SU-DHL-6 (cell line): ENCODE measurements at regions not wholly inside any gene's neighbourhood (a gene's known extent, or its start where the extent isn't known, plus 50 kb on each side); places are given as distances from the start of the nearest gene placed in this dataset.

ENCODE experiments used
- H2AFZ ChIP-seq: fragments of 200-600 bp; sonication (generic); 2 replicates; pipeline ENCODE4 v1.6.1; 2014; ENCODE audit warnings: low read depth, mild to moderate bottlenecking, moderate library complexity, mixed read lengths, antibody characterized with exemption, low read length; ENCODE audit not compliant: severe bottlenecking
- H3F3A ChIP-seq: fragments of 200-600 bp; shearing (Covaris generic); 2 replicates; pipeline ENCODE4 v1.6.0; 2016; ENCODE audit warnings: antibody characterized with exemption, mild to moderate bottlenecking; ENCODE audit not compliant: insufficient read depth
- H3K27ac ChIP-seq: fragments of 200-600 bp; sonication (generic); 2 replicates; pipeline ENCODE4 v1.5.1; 2016; ENCODE audit warnings: low read depth, mild to moderate bottlenecking, low read length, moderate library complexity, mixed read lengths
- H3K27me3 ChIP-seq: fragments of 200-600 bp; sonication (generic), shearing (Covaris generic); 2 replicates; pipeline ENCODE4 v1.6.0; 2014; ENCODE audit warnings: mild to moderate bottlenecking, low read length
- H3K36me3 ChIP-seq: fragments of 200-600 bp; sonication (generic); 2 replicates; pipeline ENCODE4 v1.6.1; 2014; ENCODE audit warnings: mild to moderate bottlenecking, low read length, mixed read lengths
- H3K4me2 ChIP-seq: fragments of 300-600, 200-600 bp; shearing (Covaris generic), sonication (generic); 2 replicates; pipeline ENCODE4 v1.6.0; 2014; ENCODE audit warnings: low read length, low read depth, mild to moderate bottlenecking; ENCODE audit not compliant: poor library complexity, severe bottlenecking
- H3K4me3 ChIP-seq: fragments of 200-600 bp; sonication (generic); 2 replicates; pipeline ENCODE4 v1.5.1; 2014; ENCODE audit warnings: antibody characterized with exemption, low read length, mild to moderate bottlenecking, mixed read lengths; ENCODE audit not compliant: insufficient read depth, poor library complexity, severe bottlenecking
- H3K79me2 ChIP-seq: fragments of 200-600 bp; sonication (generic); 2 replicates; pipeline ENCODE4 v1.6.1; 2014; ENCODE audit warnings: mild to moderate bottlenecking, low read length, moderate library complexity; ENCODE audit not compliant: insufficient read depth
- H3K9ac ChIP-seq: fragments of 200-600 bp; sonication (generic); 2 replicates; pipeline ENCODE4 v1.7.0; 2014; ENCODE audit warnings: mild to moderate bottlenecking, low read length
- H3K9me2 ChIP-seq: fragments of 200-600 bp; sonication (generic); replicated peaks from 2 replicates; pipeline ENCODE4 v1.6.1; 2014; ENCODE audit warnings: low read length; ENCODE audit not compliant: insufficient read depth
- H3K9me3 ChIP-seq: fragments of 200-600 bp; sonication (generic); 2 replicates; pipeline ENCODE4 v1.6.1; 2014; ENCODE audit warnings: low read length, mixed read lengths; ENCODE audit not compliant: insufficient read depth
- H4K20me1 ChIP-seq: fragments of 200-600 bp; sonication (generic); 2 replicates; pipeline ENCODE4 v1.6.1; 2014; ENCODE audit warnings: low read depth, mild to moderate bottlenecking, antibody characterized with exemption, low read length, moderate library complexity, mixed read lengths
- EZH2phosphoT487 ChIP-seq: fragments of 200-600 bp; sonication (generic), shearing (Covaris generic); conservative IDR thresholded peaks from 2 replicates; pipeline ENCODE4 v1.6.1; 2018; ENCODE audit warnings: mild to moderate bottlenecking, antibody characterized with exemption, low read length, moderate library complexity, mixed read lengths
- TF ChIP-seq, protein P1 (sequence below): fragments of 200-600 bp; sonication (generic); IDR thresholded peaks from one replicate; pipeline ENCODE4 v1.5.1; 2017; ENCODE audit warnings: antibody characterized with exemption, mild to moderate bottlenecking, low read length, moderate library complexity; ENCODE audit not compliant: insufficient read depth, poor library complexity, severe bottlenecking

GRCh38 chr6:110554966-110555460 lies 78.6 kb upstream of the SLC22A16 start:
- Histone ChIP-seq H3F3A (no peaks in the 10 kb centered on the region), H3K27ac (no peak overlapping the region), H4K20me1 (no peaks in the 10 kb centered on the region), H3K79me2 (no peaks in the 10 kb centered on the region), H3K9me3 (no peaks in the 10 kb centered on the region), H2AFZ (no peak overlapping the region), H3K4me3 (no peak overlapping the region), H3K9ac (no peak overlapping the region), H3K9me2 (no peaks in the 10 kb centered on the region), H3K4me2 (no peak overlapping the region), H3K27me3 (no peaks in the 10 kb centered on the region), H3K36me3 (no peaks in the 10 kb centered on the region)
- TF ChIP-seq EZH2phosphoT487, result no peak
- TF ChIP-seq, protein P1, sequence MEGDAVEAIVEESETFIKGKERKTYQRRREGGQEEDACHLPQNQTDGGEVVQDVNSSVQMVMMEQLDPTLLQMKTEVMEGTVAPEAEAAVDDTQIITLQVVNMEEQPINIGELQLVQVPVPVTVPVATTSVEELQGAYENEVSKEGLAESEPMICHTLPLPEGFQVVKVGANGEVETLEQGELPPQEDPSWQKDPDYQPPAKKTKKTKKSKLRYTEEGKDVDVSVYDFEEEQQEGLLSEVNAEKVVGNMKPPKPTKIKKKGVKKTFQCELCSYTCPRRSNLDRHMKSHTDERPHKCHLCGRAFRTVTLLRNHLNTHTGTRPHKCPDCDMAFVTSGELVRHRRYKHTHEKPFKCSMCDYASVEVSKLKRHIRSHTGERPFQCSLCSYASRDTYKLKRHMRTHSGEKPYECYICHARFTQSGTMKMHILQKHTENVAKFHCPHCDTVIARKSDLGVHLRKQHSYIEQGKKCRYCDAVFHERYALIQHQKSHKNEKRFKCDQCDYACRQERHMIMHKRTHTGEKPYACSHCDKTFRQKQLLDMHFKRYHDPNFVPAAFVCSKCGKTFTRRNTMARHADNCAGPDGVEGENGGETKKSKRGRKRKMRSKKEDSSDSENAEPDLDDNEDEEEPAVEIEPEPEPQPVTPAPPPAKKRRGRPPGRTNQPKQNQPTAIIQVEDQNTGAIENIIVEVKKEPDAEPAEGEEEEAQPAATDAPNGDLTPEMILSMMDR, result no peak

GRCh38 chr6:110554441-110554840 lies 78.0 kb upstream of the SLC22A16 start:
- H3K27me3 ChIP-seq, result no peaks in the 10 kb centered on the region
- H2AFZ ChIP-seq, result no peak overlapping the region
- H3K79me2 ChIP-seq, result no peaks in the 10 kb centered on the region
- H3K36me3 ChIP-seq, result no peaks in the 10 kb centered on the region
- no peak overlapping the region for H3K4me3 ChIP-seq
- H3K4me2 ChIP-seq, result no peak overlapping the region
- H3K9ac ChIP-seq, result no peak overlapping the region
- no peaks in the 10 kb centered on the region for H3K9me3 ChIP-seq
- TF ChIP-seq, protein P1, result no peak
- TF ChIP-seq EZH2phosphoT487, result no peak
- H3K9me2 ChIP-seq, result no peaks in the 10 kb centered on the region
- H4K20me1 ChIP-seq, result no peaks in the 10 kb centered on the region
- no peaks in the 10 kb centered on the region for H3F3A ChIP-seq
- H3K27ac ChIP-seq, result no peak overlapping the region

DNA sequence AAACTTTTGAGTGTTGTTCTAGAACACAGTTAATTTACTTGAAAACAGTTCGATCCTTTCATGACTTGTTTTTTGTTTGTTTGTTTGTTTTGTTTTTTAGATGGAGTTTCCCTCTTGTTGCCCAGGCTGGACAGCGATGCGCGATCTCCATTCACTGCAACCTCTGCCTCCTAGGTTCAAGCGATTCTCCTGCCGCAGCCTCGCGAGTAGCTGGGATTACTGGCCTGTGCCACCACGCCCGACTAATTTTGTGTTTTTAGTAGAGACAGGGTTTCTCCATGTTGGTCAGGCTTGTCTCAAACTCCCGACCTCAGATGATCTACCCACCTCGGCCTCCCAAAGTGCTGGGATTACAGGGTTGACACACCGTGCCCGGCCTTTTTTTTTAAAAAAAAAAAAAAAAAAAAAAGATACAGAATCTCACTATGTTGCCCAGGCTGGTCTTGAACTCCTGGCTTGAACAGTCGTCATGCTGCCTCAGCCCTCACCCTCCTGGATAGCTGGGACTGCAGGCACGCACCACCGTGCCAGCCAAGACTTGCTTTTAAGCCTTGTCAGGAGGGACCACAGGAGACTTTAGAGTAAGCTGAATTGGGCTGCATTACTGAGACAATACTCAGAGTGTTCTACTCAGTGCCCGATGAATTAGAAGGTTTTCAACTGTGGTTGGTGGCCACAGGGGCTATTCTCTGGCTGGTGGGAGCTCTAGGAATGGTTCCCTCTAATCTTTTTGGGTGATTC lies 76.7 kb upstream of the SLC22A16 start:
- Histone ChIP-seq H3K27ac (no peak overlapping the region), H3K27me3 (no peaks in the 10 kb centered on the region), H3K4me3 (no peak overlapping the region), H3K79me2 (no peaks in the 10 kb centered on the region), H3K36me3 (no peaks in the 10 kb centered on the region), H3K9ac (no peak overlapping the region), H2AFZ (no peak overlapping the region), H4K20me1 (no peaks in the 10 kb centered on the region), H3F3A (no peaks in the 10 kb centered on the region), H3K4me2 (no peak overlapping the region), H3K9me3 (no peaks in the 10 kb centered on the region), H3K9me2 (no peaks in the 10 kb centered on the region)
- TF ChIP-seq, protein P1, result no peak
- TF ChIP-seq EZH2phosphoT487, result no peak
